ENCODE measurements at regions not wholly inside any gene's neighbourhood (a gene's known extent, or its start where the extent isn't known, plus 50 kb on each side); places are given as distances from the start of the nearest gene placed in this dataset.

DNA sequence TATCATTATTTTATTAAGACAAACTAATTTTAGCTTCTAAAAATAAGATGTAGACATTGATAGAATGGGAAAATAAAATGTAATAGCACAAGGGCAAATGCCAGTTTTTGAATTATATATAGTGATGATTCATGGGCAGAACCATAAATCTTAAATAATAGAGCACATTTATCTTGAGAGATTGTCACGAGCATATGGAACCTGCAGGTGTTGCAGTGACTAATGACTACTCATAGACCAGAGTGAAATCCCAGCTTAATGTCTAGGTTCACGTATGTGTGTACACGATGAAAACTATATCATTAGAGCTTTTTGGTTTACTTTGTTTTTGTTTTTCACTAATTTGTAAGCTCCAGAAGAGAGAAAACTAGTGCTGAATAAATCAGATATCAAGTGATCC, 150.2 kb upstream of the CACNA2D1 start:
- TF ChIP-seq, protein P1, sequence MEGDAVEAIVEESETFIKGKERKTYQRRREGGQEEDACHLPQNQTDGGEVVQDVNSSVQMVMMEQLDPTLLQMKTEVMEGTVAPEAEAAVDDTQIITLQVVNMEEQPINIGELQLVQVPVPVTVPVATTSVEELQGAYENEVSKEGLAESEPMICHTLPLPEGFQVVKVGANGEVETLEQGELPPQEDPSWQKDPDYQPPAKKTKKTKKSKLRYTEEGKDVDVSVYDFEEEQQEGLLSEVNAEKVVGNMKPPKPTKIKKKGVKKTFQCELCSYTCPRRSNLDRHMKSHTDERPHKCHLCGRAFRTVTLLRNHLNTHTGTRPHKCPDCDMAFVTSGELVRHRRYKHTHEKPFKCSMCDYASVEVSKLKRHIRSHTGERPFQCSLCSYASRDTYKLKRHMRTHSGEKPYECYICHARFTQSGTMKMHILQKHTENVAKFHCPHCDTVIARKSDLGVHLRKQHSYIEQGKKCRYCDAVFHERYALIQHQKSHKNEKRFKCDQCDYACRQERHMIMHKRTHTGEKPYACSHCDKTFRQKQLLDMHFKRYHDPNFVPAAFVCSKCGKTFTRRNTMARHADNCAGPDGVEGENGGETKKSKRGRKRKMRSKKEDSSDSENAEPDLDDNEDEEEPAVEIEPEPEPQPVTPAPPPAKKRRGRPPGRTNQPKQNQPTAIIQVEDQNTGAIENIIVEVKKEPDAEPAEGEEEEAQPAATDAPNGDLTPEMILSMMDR (conservative IDR thresholded peaks at IDR 0.05; ENCODE audit: low read length), result no peak
- no peak for TF ChIP-seq EZH2phosphoT487 (IDR thresholded peaks at IDR 0.05; ENCODE audit: borderline replicate concordance)
- H3K27me3 ChIP-seq (ENCODE audit: insufficient read depth, low read length, poor library complexity, severe bottlenecking), result no peaks in the 10 kb centered on the region
- H3K9me3 ChIP-seq (ENCODE audit: insufficient read depth, low read depth, low read length), result no peaks in the 10 kb centered on the region
- H2AFZ ChIP-seq (ENCODE audit: low read length), result no peak overlapping the region
- no peak overlapping the region for H3K4me3 ChIP-seq (ENCODE audit: low read length, poor library complexity, severe bottlenecking)
- no peaks in the 10 kb centered on the region for H4K20me1 ChIP-seq (ENCODE audit: insufficient read depth, low read length, poor library complexity, severe bottlenecking)
- no peaks in the 10 kb centered on the region for H3K79me2 ChIP-seq (ENCODE audit: insufficient read depth, low read length)
- H3K4me2 ChIP-seq (ENCODE audit: low read depth, low read length, poor library complexity, severe bottlenecking), result no peak overlapping the region
- peaks cover 47% of the 10 kb centered on the region for H3K4me1 ChIP-seq (ENCODE audit: insufficient read depth, low read length, poor library complexity, severe bottlenecking)
- H3F3A ChIP-seq (ENCODE audit: low read depth), result peaks cover 8% of the 10 kb centered on the region; the same call in 1 of the 2 replicates
- no peak overlapping the region for H3K9ac ChIP-seq (ENCODE audit: low read depth, low read length, poor library complexity, severe bottlenecking)
- no peaks in the 10 kb centered on the region for H3K36me3 ChIP-seq (ENCODE audit: insufficient read depth, low read length)
- H3K9me2 ChIP-seq (replicated peaks; ENCODE audit: low read depth, low read length), result no peaks in the 10 kb centered on the region

DNA sequence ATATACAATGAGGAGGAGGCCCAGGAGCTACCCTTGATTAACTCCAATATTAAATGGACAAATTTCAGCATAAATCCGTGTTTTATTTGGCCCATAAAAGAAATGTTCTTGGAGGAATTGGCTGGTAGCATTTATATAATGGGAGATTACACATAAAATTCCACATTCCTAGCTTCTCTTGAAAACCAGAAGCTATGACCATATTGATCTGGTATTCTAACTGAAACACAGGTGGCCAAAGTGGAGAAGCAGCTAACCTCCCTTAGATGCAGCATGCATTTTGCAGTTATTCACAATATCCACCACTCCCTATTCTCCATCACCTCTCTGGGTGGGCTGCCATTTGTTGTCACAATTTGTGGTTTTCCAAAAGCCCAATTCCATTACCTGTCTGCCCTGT, 148.8 kb upstream of the CACNA2D1 start:
- H3K9me2 ChIP-seq (replicated peaks; ENCODE audit: low read depth, low read length), result no peaks in the 10 kb centered on the region
- H3K4me1 ChIP-seq (ENCODE audit: insufficient read depth, low read length, poor library complexity, severe bottlenecking), result peaks cover 35% of the 10 kb centered on the region
- H3K9ac ChIP-seq (ENCODE audit: low read depth, low read length, poor library complexity, severe bottlenecking), result no peak overlapping the region
- no peaks in the 10 kb centered on the region for H3K79me2 ChIP-seq (ENCODE audit: insufficient read depth, low read length)
- H3F3A ChIP-seq (ENCODE audit: low read depth), result peaks cover 8% of the 10 kb centered on the region; the same call in 1 of the 2 replicates
- no peak overlapping the region for H3K4me3 ChIP-seq (ENCODE audit: low read length, poor library complexity, severe bottlenecking)
- no peaks in the 10 kb centered on the region for H3K27me3 ChIP-seq (ENCODE audit: insufficient read depth, low read length, poor library complexity, severe bottlenecking)
- no peaks in the 10 kb centered on the region for H3K36me3 ChIP-seq (ENCODE audit: insufficient read depth, low read length)
- H2AFZ ChIP-seq (ENCODE audit: low read length), result no peak overlapping the region
- H4K20me1 ChIP-seq (ENCODE audit: insufficient read depth, low read length, poor library complexity, severe bottlenecking), result no peaks in the 10 kb centered on the region
- no peak overlapping the region for H3K4me2 ChIP-seq (ENCODE audit: low read depth, low read length, poor library complexity, severe bottlenecking)
- TF ChIP-seq, protein P1 (conservative IDR thresholded peaks at IDR 0.05; ENCODE audit: low read length), result no peak
- TF ChIP-seq EZH2phosphoT487 (IDR thresholded peaks at IDR 0.05; ENCODE audit: borderline replicate concordance), result no peak
- peaks cover 6% of the 10 kb centered on the region for H3K9me3 ChIP-seq (ENCODE audit: insufficient read depth, low read depth, low read length)

DNA sequence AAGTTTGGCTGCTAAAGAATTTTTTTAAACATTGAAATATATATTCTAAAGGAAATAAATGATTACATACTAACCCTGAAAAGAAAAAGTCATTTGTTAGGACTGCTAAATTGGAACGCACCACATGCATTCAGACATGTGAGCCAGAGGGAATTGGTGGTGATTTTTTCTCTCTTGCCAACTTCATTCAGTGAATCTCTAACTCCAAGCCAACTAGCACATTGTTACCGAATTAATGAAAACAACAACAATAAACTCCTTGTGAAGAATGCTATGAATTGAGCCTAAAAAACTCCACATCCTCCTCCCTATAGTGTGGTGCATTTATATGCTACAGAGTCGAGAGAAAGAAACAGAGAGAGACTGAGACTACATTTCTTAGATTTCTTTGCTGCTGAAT, 135.5 kb upstream of the CACNA2D1 start:
- H3K4me3 ChIP-seq (ENCODE audit: low read length, poor library complexity, severe bottlenecking), result no peak overlapping the region
- no peaks in the 10 kb centered on the region for H4K20me1 ChIP-seq (ENCODE audit: insufficient read depth, low read length, poor library complexity, severe bottlenecking)
- no peaks in the 10 kb centered on the region; the same call in 1 of the 2 replicates for H3F3A ChIP-seq (ENCODE audit: low read depth)
- H3K36me3 ChIP-seq (ENCODE audit: insufficient read depth, low read length), result no peaks in the 10 kb centered on the region
- H3K27me3 ChIP-seq (ENCODE audit: insufficient read depth, low read length, poor library complexity, severe bottlenecking), result no peaks in the 10 kb centered on the region
- no peaks in the 10 kb centered on the region for H3K79me2 ChIP-seq (ENCODE audit: insufficient read depth, low read length)
- no peak overlapping the region for H2AFZ ChIP-seq (ENCODE audit: low read length)
- H3K9ac ChIP-seq (ENCODE audit: low read depth, low read length, poor library complexity, severe bottlenecking), result no peak overlapping the region
- H3K4me1 ChIP-seq (ENCODE audit: insufficient read depth, low read length, poor library complexity, severe bottlenecking), result no peaks in the 10 kb centered on the region
- no peaks in the 10 kb centered on the region for H3K9me2 ChIP-seq (replicated peaks; ENCODE audit: low read depth, low read length)
- no peak for TF ChIP-seq EZH2phosphoT487 (IDR thresholded peaks at IDR 0.05; ENCODE audit: borderline replicate concordance)
- TF ChIP-seq, protein P1 (conservative IDR thresholded peaks at IDR 0.05; ENCODE audit: low read length), result no peak
- H3K9me3 ChIP-seq (ENCODE audit: insufficient read depth, low read depth, low read length), result no peaks in the 10 kb centered on the region
- no peak overlapping the region for H3K4me2 ChIP-seq (ENCODE audit: low read depth, low read length, poor library complexity, severe bottlenecking)
